Kidney (tissue), 13 donors: ENCODE measurements at regions not wholly inside any gene's neighbourhood (a gene's known extent, or its start where the extent isn't known, plus 50 kb on each side); places are given as distances from the start of the nearest gene placed in this dataset.
"Not testable (repeated sequence)": the region's sequence is repeated elsewhere in the genome, so short reads cannot be mapped to it uniquely, and the experiment has no call there.

Experiments used
- DNase-seq, 5 donors: peaks; one replicate each; pipeline ENCODE4 v3.0.0-alpha.2; 2013 to 2020
- FAIRE-seq: peaks from 2 replicates; lab custom pipeline; 2012; peaks lifted over from hg19 to GRCh38; lab: Jason Lieb, UNC
- H3K27ac ChIP-seq, 2 donors: one replicate each; pipeline ENCODE4 v1.7.0; 2013; ENCODE audit warnings: low read depth in 2 of 2, low read length in 2 of 2, inconsistent platforms in 1 of 2
- H3K27me3 ChIP-seq: one replicate; pipeline ENCODE4 v1.7.1; 2013; ENCODE audit warnings: low read length, inconsistent platforms; ENCODE audit not compliant: control insufficient read depth, insufficient read depth
- H3K36me3 ChIP-seq, 3 donors: one replicate each; pipeline versions ENCODE4 v1.7.0 to v1.7.1; 2013; ENCODE audit warnings: low read length in 3 of 3, control low read depth in 1 of 3, inconsistent platforms in 1 of 3; ENCODE audit not compliant: insufficient read depth in 3 of 3, control insufficient read depth in 2 of 3
- H3K4me1 ChIP-seq, 3 donors: one replicate each; pipeline versions ENCODE4 v1.7.0 to v1.7.1; 2013; ENCODE audit warnings: low read length in 3 of 3, inconsistent platforms in 1 of 3, low read depth in 1 of 3; ENCODE audit not compliant: control insufficient read depth in 2 of 3, insufficient read depth in 2 of 3
- H3K4me3 ChIP-seq, 3 donors: one replicate each; pipeline versions ENCODE4 v1.7.0 to v1.8.1; 2013; ENCODE audit warnings: low read length in 3 of 3, control low read depth in 1 of 3, inconsistent platforms in 1 of 3
- H3K9ac ChIP-seq, 3 donors: one replicate each; pipeline versions ENCODE4 v1.7.0 to v1.7.1; 2013; ENCODE audit warnings: low read length in 3 of 3, control low read depth in 1 of 3, inconsistent platforms in 1 of 3
- H3K9me3 ChIP-seq, 3 donors: one replicate each; pipeline versions ENCODE4 v1.7.0 to v1.7.1; 2013; ENCODE audit warnings: low read length in 3 of 3, control low read depth in 1 of 3, inconsistent platforms in 1 of 3; ENCODE audit not compliant: control insufficient read depth in 2 of 3, insufficient read depth in 1 of 3
- intact Hi-C: fragments of 100-400 bp; cut with DNase I; formaldehyde crosslinking; loops from one replicate; pipeline ENCODE4 v1.11.1; 2022
- TF ChIP-seq, protein P1 (sequence below): IDR thresholded peaks from 3 replicates; pipeline ENCODE4 v1.5.1; 2012; ENCODE audit warnings: mild to moderate bottlenecking, moderate library complexity, borderline replicate concordance; ENCODE audit not compliant: insufficient read depth; ENCODE audit errors: extremely low read depth
- donor health status: control.
- donor health status: control.
- donor health status: control.
- donor health status: control.
- donor health status: control.
- donor health status: DM: yes; HTN: yes; CAD: no.
- donor health status: Normal renal cell carcinoma (clear cell type).

DNA sequence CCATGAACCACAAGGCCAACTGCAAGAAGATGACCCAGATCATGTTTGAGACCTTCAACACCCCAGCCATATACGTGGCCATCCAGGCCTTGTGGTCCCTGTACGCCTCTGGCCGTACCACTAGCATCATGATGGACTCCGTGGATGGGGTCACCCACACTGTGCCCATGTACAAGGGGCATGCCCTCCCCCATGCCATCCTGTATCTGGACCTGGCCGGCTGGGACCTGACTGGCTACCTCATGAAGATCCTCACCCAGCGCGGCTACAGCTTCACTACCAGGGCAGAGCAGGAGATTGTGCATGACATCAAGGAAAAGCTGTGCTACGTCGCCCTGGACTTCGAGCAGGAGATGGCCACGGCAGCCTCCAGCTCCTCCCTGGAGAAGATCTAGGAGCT lies 153.7 kb downstream of the CAVIN4 start:
- no peak for FAIRE-seq
- no peaks in the 10 kb centered on the region for H3K27me3 ChIP-seq
- no peaks in the 10 kb centered on the region for H3K36me3 ChIP-seq
- DNase-seq, result no peak
- H3K27ac ChIP-seq, result no peak overlapping the region
- H3K4me3 ChIP-seq, result no peak overlapping the region
- H3K9ac ChIP-seq, result no peak overlapping the region
- H3K4me1 ChIP-seq, result no peaks in the 10 kb centered on the region
- intact Hi-C loops, result no loop called here
- TF ChIP-seq, protein P1, sequence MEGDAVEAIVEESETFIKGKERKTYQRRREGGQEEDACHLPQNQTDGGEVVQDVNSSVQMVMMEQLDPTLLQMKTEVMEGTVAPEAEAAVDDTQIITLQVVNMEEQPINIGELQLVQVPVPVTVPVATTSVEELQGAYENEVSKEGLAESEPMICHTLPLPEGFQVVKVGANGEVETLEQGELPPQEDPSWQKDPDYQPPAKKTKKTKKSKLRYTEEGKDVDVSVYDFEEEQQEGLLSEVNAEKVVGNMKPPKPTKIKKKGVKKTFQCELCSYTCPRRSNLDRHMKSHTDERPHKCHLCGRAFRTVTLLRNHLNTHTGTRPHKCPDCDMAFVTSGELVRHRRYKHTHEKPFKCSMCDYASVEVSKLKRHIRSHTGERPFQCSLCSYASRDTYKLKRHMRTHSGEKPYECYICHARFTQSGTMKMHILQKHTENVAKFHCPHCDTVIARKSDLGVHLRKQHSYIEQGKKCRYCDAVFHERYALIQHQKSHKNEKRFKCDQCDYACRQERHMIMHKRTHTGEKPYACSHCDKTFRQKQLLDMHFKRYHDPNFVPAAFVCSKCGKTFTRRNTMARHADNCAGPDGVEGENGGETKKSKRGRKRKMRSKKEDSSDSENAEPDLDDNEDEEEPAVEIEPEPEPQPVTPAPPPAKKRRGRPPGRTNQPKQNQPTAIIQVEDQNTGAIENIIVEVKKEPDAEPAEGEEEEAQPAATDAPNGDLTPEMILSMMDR, result no peak
- no peaks in the 10 kb centered on the region for H3K9me3 ChIP-seq

DNA sequence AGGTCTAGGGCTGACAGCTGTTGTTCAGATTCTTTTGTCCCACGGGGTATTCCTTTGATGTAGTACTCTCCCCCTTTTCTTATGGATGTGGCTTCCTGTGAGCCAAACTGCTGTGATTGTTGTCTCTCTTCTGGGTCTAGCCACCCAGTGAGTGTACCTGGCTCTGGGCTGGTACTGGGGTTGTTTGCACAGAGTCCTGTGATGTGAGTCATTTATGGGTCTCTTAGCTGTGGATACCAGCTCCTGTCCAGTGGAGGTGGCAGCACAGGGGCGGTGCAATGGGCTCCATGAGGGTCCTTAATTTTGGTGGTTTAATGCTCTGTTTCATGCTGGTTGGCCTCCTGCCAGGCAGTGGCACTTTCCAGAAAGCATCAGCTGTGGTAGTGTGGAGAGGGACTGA lies 161.3 kb downstream of the CAVIN4 start:
- H3K4me3 ChIP-seq, result no peak overlapping the region
- FAIRE-seq (no peak), DNase-seq (no peak)
- H3K4me1 ChIP-seq, result no peaks in the 10 kb centered on the region
- TF ChIP-seq, protein P1, result no peak
- intact Hi-C loops, result no loop called here
- H3K27ac ChIP-seq, result no peak overlapping the region
- H3K27me3 ChIP-seq, result no peaks in the 10 kb centered on the region
- no peaks in the 10 kb centered on the region for H3K36me3 ChIP-seq
- no peak overlapping the region for H3K9ac ChIP-seq
- peaks cover 0 to 4% (median 0%) of the 10 kb centered on the region in 3 donors for H3K9me3 ChIP-seq

DNA sequence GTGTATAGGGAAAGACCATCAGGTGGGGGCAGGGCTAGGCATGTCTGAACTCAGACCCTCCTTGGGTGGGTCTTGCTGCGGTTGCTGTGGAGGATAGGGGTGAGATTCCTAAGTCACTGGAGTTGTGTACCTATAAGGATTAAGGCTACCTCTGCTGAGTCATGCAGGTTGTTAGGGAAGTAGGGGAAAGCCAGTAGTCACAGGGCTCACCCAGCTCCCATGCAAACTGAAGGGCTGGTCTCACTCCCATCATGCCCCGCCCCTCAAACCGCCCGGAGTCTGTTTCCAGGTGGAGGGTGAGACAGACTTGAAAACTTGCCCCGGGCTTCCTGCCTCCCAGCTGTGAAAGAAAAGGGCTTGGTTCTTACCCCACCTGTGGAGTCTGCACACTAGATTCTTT lies 161.8 kb downstream of the CAVIN4 start:
- TF ChIP-seq, protein P1, result no peak
- H3K27me3 ChIP-seq, result no peaks in the 10 kb centered on the region

DNA sequence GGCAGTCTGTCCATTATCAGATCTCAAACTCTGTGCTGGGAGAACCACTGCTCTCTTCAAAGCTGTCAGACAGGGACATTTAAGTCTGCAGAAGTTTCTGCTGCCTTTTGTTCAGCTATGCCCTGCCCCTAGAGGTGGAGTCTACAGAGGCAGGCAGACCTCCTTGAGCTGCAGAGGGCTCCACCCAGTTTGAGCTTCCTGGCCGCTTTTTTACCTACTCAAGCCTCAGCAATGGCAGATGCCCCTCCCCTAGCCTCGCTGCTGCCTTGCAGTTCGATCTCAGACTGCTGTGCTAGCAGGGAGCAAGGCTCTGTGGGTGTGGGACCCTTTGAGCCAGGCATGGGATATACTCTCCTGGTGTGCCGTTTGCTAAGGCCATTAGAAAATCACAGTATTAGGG lies 171.1 kb downstream of the CAVIN4 start:
- H3K36me3 ChIP-seq, H3K9me3 ChIP-seq, FAIRE-seq, H3K27me3 ChIP-seq, DNase-seq, intact Hi-C loops, H3K9ac ChIP-seq, H3K4me1 ChIP-seq, H3K4me3 ChIP-seq, H3K27ac ChIP-seq: not testable (repeated sequence)

More for the DNA sequence above, 161.8 kb downstream of the CAVIN4 start:
- FAIRE-seq, result no peak
- Histone ChIP-seq H3K4me3 (no peak overlapping the region), H3K9ac (no peak overlapping the region), H3K4me1 (no peaks in the 10 kb centered on the region), H3K36me3 (no peaks in the 10 kb centered on the region), H3K27ac (no peak overlapping the region), H3K9me3 (peaks cover 0 to 4% (median 0%) of the 10 kb centered on the region in 3 donors)
- DNase-seq, result no peak
- intact Hi-C loops, result no loop called here
